Esophagus muscularis mucosa (tissue), 4 donors: ENCODE measurements at regions not wholly inside any gene's neighbourhood (a gene's known extent, or its start where the extent isn't known, plus 50 kb on each side); places are given as distances from the start of the nearest gene placed in this dataset.

Source experiments
- DNase-seq: peaks from one replicate; pipeline ENCODE4 v3.0.0-alpha.2; 2017; ENCODE audit errors: extremely low spot score
- H3K27ac ChIP-seq, 4 donors: fragments of 200-600 bp; sonication (generic); replicated peaks in 1 of 4; 1 replicate in 3 of 4; 2 replicates in 1 of 4; pipeline ENCODE4 v1.5.1; 2016 to 2019; ENCODE audit warnings: mild to moderate bottlenecking in 1 of 4
- H3K27me3 ChIP-seq, 4 donors: fragments of 200-600 bp; sonication (generic); one replicate each; pipeline versions ENCODE4 v1.5.1 to v1.6.0; 2016 to 2019
- H3K36me3 ChIP-seq, 4 donors: fragments of 200-600 bp; sonication (generic); one replicate each; pipeline ENCODE4 v1.5.1; 2016 to 2019
- H3K4me1 ChIP-seq, 4 donors: fragments of 200-600 bp; sonication (generic); one replicate each; pipeline ENCODE4 v1.5.1; 2016 to 2019
- H3K4me3 ChIP-seq, 4 donors: fragments of 200-600 bp; sonication (generic); 1 replicate in 2 of 4; 2 replicates in 2 of 4; pipeline ENCODE4 v1.5.1; 2016 to 2019; ENCODE audit warnings: mild to moderate bottlenecking in 4 of 4, moderate library complexity in 1 of 4
- H3K9me3 ChIP-seq, 4 donors: fragments of 200-600 bp; sonication (generic); 1 replicate in 3 of 4; 2 replicates in 1 of 4; pipeline ENCODE4 v1.5.1; 2016 to 2019
- EP300 ChIP-seq: sonication (generic); formaldehyde crosslinking; IDR thresholded peaks from one replicate; pipeline ENCODE4 v1.6.1; 2017; ENCODE audit warnings: antibody characterized with exemption
- POLR2A ChIP-seq: fragments of 450-650 bp; IDR thresholded peaks from one replicate; pipeline ENCODE4 v1.6.1; 2017; ENCODE audit warnings: antibody characterized with exemption, moderate library complexity, mild to moderate bottlenecking, low read depth
- POLR2AphosphoS5 ChIP-seq, 2 donors: sonication (generic); formaldehyde crosslinking; IDR thresholded peaks; one replicate each; pipeline ENCODE4 v1.6.1; 2017; ENCODE audit warnings: antibody characterized with exemption in 2 of 2
- WGBS: methylation state at CpG from one replicate; pipeline ENCODE4 v1.1.5; 2018; 5-methylcytosine and 5-hydroxymethylcytosine counted together
- intact Hi-C: fragments of 100-400 bp; cut with DNase I; formaldehyde crosslinking; loops from one replicate; pipeline ENCODE4 v1.15.1; 2023
- TF ChIP-seq, protein P1 (sequence below), 3 experiments: fragments of 200-600 bp in 2 of 3; fragments of 450-650 bp in 1 of 3; sonication (generic) in 2 of 3; IDR thresholded peaks; one replicate each; pipeline ENCODE4 v1.5.1; 2017 to 2019; ENCODE audit warnings: antibody characterized with exemption in 3 of 3, mild to moderate bottlenecking in 2 of 3, moderate library complexity in 1 of 3

DNA sequence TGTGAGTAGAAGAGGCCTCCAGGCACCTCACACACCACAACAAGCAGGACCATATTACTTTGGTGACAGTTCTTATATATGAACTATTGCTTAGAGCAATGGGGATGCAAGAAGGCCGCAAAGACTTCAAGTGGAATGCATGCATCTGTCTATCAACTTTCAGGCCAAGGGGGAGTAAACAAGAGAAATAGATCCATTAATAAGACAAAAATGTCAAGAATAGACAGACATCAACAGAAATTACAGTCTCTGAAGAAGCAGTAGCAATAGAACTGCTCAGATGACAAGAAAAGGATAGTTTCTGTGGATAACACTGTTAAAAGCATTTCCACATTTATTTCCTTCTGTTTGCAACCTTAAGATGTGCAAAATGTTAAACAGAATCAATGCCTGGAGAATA is 1057.7 kb downstream of the UQCRFS1 start:
- Histone ChIP-seq H3K27me3 (peaks cover 0 to 2% (median 0%) of the 10 kb centered on the region in 4 donors), H3K9me3 (peaks cover 0 to 16% (median 2%) of the 10 kb centered on the region in 4 donors), H3K4me3 (no peak overlapping the region), H3K36me3 (no peaks in the 10 kb centered on the region), H3K4me1 (no peaks in the 10 kb centered on the region), H3K27ac (no peak overlapping the region)
- intact Hi-C loops, result no loop called here
- TF ChIP-seq POLR2A (no peak), POLR2AphosphoS5 (IDR thresholded peaks at IDR 0.05) (no peak), EP300 (no peak)
- TF ChIP-seq, protein P1, sequence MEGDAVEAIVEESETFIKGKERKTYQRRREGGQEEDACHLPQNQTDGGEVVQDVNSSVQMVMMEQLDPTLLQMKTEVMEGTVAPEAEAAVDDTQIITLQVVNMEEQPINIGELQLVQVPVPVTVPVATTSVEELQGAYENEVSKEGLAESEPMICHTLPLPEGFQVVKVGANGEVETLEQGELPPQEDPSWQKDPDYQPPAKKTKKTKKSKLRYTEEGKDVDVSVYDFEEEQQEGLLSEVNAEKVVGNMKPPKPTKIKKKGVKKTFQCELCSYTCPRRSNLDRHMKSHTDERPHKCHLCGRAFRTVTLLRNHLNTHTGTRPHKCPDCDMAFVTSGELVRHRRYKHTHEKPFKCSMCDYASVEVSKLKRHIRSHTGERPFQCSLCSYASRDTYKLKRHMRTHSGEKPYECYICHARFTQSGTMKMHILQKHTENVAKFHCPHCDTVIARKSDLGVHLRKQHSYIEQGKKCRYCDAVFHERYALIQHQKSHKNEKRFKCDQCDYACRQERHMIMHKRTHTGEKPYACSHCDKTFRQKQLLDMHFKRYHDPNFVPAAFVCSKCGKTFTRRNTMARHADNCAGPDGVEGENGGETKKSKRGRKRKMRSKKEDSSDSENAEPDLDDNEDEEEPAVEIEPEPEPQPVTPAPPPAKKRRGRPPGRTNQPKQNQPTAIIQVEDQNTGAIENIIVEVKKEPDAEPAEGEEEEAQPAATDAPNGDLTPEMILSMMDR (IDR thresholded peaks at IDR 0.05), result no peak
- DNase-seq, result no peak
- 76% methylated on average over 1 of the region's 1 CpG for WGBS

DNA sequence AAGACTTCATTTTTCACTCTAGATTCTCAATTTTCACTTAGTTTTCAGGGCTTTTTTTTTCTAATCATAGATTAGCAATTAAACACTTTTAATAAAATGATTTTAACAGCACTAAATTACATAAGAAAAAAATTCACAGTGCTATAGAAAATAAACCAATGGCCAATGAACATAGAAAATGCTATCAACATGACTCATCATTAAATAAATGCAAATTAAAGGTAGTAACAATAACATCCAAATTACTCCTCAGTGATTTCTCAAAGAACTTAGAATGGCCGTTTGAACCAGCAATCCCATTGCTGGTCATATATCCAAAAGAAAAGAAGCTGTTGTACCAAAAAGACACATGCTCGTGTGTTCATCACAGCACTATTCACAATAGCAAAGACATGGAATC is 1058.9 kb downstream of the UQCRFS1 start:
- WGBS, result 91% methylated on average over 2 of the region's 2 CpGs
- no peak for DNase-seq
- Histone ChIP-seq H3K4me3 (no peak overlapping the region), H3K36me3 (no peaks in the 10 kb centered on the region), H3K9me3 (peaks cover 0 to 16% (median 2%) of the 10 kb centered on the region in 4 donors), H3K27ac (no peak overlapping the region), H3K4me1 (no peaks in the 10 kb centered on the region), H3K27me3 (peaks cover 0 to 2% (median 0%) of the 10 kb centered on the region in 4 donors)
- TF ChIP-seq POLR2AphosphoS5 (IDR thresholded peaks at IDR 0.05) (no peak), EP300 (no peak), POLR2A (no peak)
- TF ChIP-seq, protein P1 (IDR thresholded peaks at IDR 0.05), result no peak
- intact Hi-C loops, result no loop called here

DNA sequence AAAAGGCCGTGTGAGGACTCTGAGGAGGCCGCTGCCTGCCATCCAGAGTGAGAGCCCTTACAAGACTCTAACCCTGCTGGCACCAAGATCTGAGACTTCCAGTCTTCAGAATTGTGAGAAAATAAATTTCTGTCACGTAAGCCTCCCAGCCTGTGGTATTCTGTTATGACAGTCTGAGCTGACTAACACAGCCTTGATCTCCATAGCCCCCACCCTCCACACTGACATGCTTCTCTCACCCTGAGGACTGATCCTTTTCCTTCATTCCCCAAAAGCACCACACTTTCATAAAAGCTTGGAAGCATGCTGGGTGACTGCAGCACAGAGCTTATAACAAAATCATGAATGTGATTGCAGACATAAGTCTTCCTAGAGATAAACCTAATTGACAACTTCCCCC is 1059.8 kb downstream of the UQCRFS1 start:
- H3K36me3 ChIP-seq, result no peaks in the 10 kb centered on the region
- H3K4me1 ChIP-seq, result no peaks in the 10 kb centered on the region
- H3K4me3 ChIP-seq, result no peak overlapping the region
- WGBS, result 80% methylated on average over 3 of the region's 3 CpGs
- no peak overlapping the region for H3K27ac ChIP-seq
- no peak for TF ChIP-seq POLR2A
- TF ChIP-seq POLR2AphosphoS5 (IDR thresholded peaks at IDR 0.05), result no peak
- TF ChIP-seq, protein P1 (IDR thresholded peaks at IDR 0.05), result no peak
- no peak for TF ChIP-seq EP300
- peaks cover 0 to 2% (median 0%) of the 10 kb centered on the region in 4 donors for H3K27me3 ChIP-seq
- no peak for DNase-seq
- intact Hi-C loops, result no loop called here
- H3K9me3 ChIP-seq, result peaks cover 0 to 7% (median 2%) of the 10 kb centered on the region in 4 donors

DNA sequence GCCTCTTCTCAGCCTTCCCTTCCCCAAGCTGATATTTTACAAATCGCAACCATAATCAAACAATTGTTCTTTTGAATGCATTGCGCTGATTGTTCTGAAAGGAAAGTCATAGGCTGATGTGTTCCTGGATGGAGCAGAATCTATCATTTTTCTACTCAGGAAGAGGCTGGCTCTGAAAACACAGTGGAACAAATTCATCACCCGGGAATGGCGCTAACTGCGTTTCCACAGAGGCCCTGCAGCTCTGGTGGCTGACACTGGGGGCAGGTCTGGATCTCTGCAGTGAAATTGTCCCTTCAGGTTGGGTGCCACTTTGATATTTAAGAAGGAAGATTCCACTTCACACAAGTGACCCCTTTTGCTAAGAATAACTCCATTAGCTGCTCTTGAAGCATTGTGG is 1060.8 kb downstream of the UQCRFS1 start:
- no peak for TF ChIP-seq EP300
- TF ChIP-seq, protein P1 (IDR thresholded peaks at IDR 0.05), result no peak
- H3K4me3 ChIP-seq, result no peak overlapping the region
- WGBS, result 98% methylated on average over 4 of the region's 5 CpGs
- intact Hi-C loops, result no loop called here
- H3K27ac ChIP-seq, result no peak overlapping the region
- H3K36me3 ChIP-seq, result no peaks in the 10 kb centered on the region
- H3K27me3 ChIP-seq, result peaks cover 0 to 2% (median 0%) of the 10 kb centered on the region in 4 donors
- no peak for DNase-seq
- H3K4me1 ChIP-seq, result no peaks in the 10 kb centered on the region
- H3K9me3 ChIP-seq, result no peaks in the 10 kb centered on the region

DNA sequence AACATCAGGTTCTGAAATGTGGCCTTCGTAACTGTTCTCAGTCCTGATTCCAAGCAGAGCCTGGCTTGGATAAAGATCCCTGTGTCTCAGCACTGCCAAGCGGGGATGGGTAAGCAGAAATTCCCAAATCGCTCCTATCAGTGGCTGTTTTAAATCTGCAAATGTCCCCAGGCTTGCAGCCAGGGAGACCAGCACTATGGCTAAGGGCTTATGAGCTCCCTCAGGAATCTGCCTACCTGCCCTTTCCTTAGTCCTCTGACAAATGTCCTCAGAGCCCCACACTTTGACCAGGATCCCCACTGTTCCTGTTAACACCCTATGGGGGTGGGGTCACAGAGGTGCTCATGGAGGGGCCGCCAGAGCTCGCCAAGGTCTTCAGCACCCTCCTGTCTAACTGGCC is 1062.8 kb downstream of the UQCRFS1 start:
- Histone ChIP-seq H3K27me3 (peaks cover 0 to 2% (median 0%) of the 10 kb centered on the region in 4 donors), H3K4me3 (no peak overlapping the region), H3K36me3 (no peaks in the 10 kb centered on the region), H3K27ac (no peak overlapping the region), H3K4me1 (no peaks in the 10 kb centered on the region), H3K9me3 (no peaks in the 10 kb centered on the region)
- DNase-seq, result no peak
- intact Hi-C loops, result no loop called here
- WGBS, result 81% methylated on average over 5 of the region's 5 CpGs
- TF ChIP-seq POLR2A (no peak), EP300 (no peak), POLR2AphosphoS5 (IDR thresholded peaks at IDR 0.05) (no peak)
- TF ChIP-seq, protein P1 (IDR thresholded peaks at IDR 0.05), result no peak
